Upper lobe of left lung (tissue), 4 donors: ENCODE measurements at regions not wholly inside any gene's neighbourhood (a gene's known extent, or its start where the extent isn't known, plus 50 kb on each side); places are given as distances from the start of the nearest gene placed in this dataset.

Experiments
- CTCF ChIP-seq, 6 experiments: fragments of 450-650 bp in 4 of 6; fragments of 200-600 bp in 2 of 6; sonication (generic) in 2 of 6; IDR thresholded peaks; one replicate each; pipeline ENCODE4 v1.5.1; 2016 to 2019; ENCODE audit warnings: antibody characterized with exemption in 6 of 6
- EP300 ChIP-seq, 4 donors: sonication (generic); formaldehyde crosslinking; IDR thresholded peaks; one replicate each; pipeline ENCODE4 v1.5.1; 2017; ENCODE audit warnings: antibody characterized with exemption in 4 of 4, control low read depth in 2 of 4
- POLR2A ChIP-seq, 4 donors: fragments of 450-650 bp; IDR thresholded peaks; one replicate each; pipeline ENCODE4 v1.5.1; 2016 to 2017; ENCODE audit warnings: antibody characterized with exemption in 4 of 4, mild to moderate bottlenecking in 2 of 4
- POLR2AphosphoS5 ChIP-seq, 2 donors: sonication (generic); formaldehyde crosslinking; IDR thresholded peaks; one replicate each; pipeline ENCODE4 v1.5.1; 2017; ENCODE audit warnings: antibody characterized with exemption in 2 of 2

GRCh38 chr2:128834207-128834879 lies 515.7 kb upstream of the HS6ST1 start:
- TF ChIP-seq CTCF (IDR thresholded peaks at IDR 0.05) (no peak), POLR2AphosphoS5 (IDR thresholded peaks at IDR 0.05) (no peak), POLR2A (IDR thresholded peaks at IDR 0.05) (no peak), EP300 (IDR thresholded peaks at IDR 0.05) (no peak)
